ENCODE measurements at regions not wholly inside any gene's neighbourhood (a gene's known extent, or its start where the extent isn't known, plus 50 kb on each side); places are given as distances from the start of the nearest gene placed in this dataset.
A peak's percentile ranks its signal among the peaks of the same experiment; 100 is the strongest.

- peaks cover 35% of the 10 kb centered on the region for H3K4me1 Mint-ChIP-seq
- no peak for TF ChIP-seq CTCF (IDR thresholded peaks at IDR 0.05; ENCODE audit: unreplicated experiment in 3 of 3)
- H3K4me3 Mint-ChIP-seq: no peak overlapping the region
- no peaks in the 10 kb centered on the region for H3K9me3 Mint-ChIP-seq
- peaks cover 21% of the 10 kb centered on the region for H3K27me3 Mint-ChIP-seq (ENCODE audit: low read depth)
- no peak overlapping the region for H3K27ac Mint-ChIP-seq
- H3K36me3 Mint-ChIP-seq (ENCODE audit: low read depth): no peaks in the 10 kb centered on the region
Observed at GRCh38 chr16:73877150-73877549, 419.5 kb upstream of the PSMD7 start.

GRCh38 chr16:73875996-73876690, 420.5 kb upstream of the PSMD7 start:
- Mint-ChIP-seq H3K36me3 (ENCODE audit: low read depth) (no peaks in the 10 kb centered on the region), H3K27ac (peak overlapping the region; percentile 9 to 73 (median 23)), H3K4me1 (peaks cover 31% of the 10 kb centered on the region), H3K4me3 (no peak overlapping the region), H3K9me3 (no peaks in the 10 kb centered on the region), H3K27me3 (ENCODE audit: low read depth) (peaks cover 17% of the 10 kb centered on the region)
- no peak for TF ChIP-seq CTCF (IDR thresholded peaks at IDR 0.05; ENCODE audit: unreplicated experiment in 3 of 3)

GRCh38 chr16:73874324-73874723, 422.3 kb upstream of the PSMD7 start:
- Mint-ChIP-seq H3K27ac (peak overlapping the region in 1 of 3 experiments; percentile 47), H3K9me3 (no peaks in the 10 kb centered on the region), H3K36me3 (ENCODE audit: low read depth) (no peaks in the 10 kb centered on the region), H3K27me3 (ENCODE audit: low read depth) (peaks cover under 1% of the 10 kb centered on the region), H3K4me1 (peaks cover 28% of the 10 kb centered on the region), H3K4me3 (no peak overlapping the region)
- no peak for TF ChIP-seq CTCF (IDR thresholded peaks at IDR 0.05; ENCODE audit: unreplicated experiment in 3 of 3)

GRCh38 chr16:73873643-73874042, 423.0 kb upstream of the PSMD7 start:
- no peaks in the 10 kb centered on the region for H3K36me3 Mint-ChIP-seq (ENCODE audit: low read depth)
- no peak overlapping the region for H3K4me3 Mint-ChIP-seq
- peak overlapping the region; percentile 24 to 47 (median 36) for H3K27ac Mint-ChIP-seq
- H3K4me1 Mint-ChIP-seq: peaks cover 27% of the 10 kb centered on the region
- no peaks in the 10 kb centered on the region for H3K27me3 Mint-ChIP-seq (ENCODE audit: low read depth)
- no peaks in the 10 kb centered on the region for H3K9me3 Mint-ChIP-seq
- no peak for TF ChIP-seq CTCF (IDR thresholded peaks at IDR 0.05; ENCODE audit: unreplicated experiment in 3 of 3)

- Mint-ChIP-seq H3K27me3 (ENCODE audit: low read depth) (peaks cover 3% of the 10 kb centered on the region), H3K27ac (no peak overlapping the region), H3K36me3 (ENCODE audit: low read depth) (no peaks in the 10 kb centered on the region)
Observed at GRCh38 chr16:73872856-73873255, 423.8 kb upstream of the PSMD7 start.

More at GRCh38 chr16:73872856-73873255, 423.8 kb upstream of the PSMD7 start:
- Mint-ChIP-seq H3K4me3 (no peak overlapping the region), H3K4me1 (peaks cover 27% of the 10 kb centered on the region), H3K9me3 (no peaks in the 10 kb centered on the region)
- no peak for TF ChIP-seq CTCF (IDR thresholded peaks at IDR 0.05; ENCODE audit: unreplicated experiment in 3 of 3)

Measured in nephron (organoid).